H9 (cell line): ENCODE measurements at regions not wholly inside any gene's neighbourhood (a gene's known extent, or its start where the extent isn't known, plus 50 kb on each side); places are given as distances from the start of the nearest gene placed in this dataset.

Experiments used
- DNase-seq: peaks from one replicate; pipeline ENCODE4 v3.0.0-alpha.2; 2017
- H2AFZ ChIP-seq: one replicate; pipeline ENCODE4 v1.6.1; 2013; ENCODE audit warnings: mild to moderate bottlenecking, low read length, control low read depth, moderate library complexity
- H2AK5ac ChIP-seq: 2 replicates; pipeline ENCODE4 v1.6.1; 2013; ENCODE audit warnings: low read length, control low read depth, mixed read lengths; ENCODE audit not compliant: insufficient read length
- H2BK120ac ChIP-seq: one replicate; pipeline ENCODE4 v1.6.1; 2013; ENCODE audit warnings: low read depth, mild to moderate bottlenecking, low read length, control low read depth, inconsistent platforms; ENCODE audit not compliant: poor library complexity, severe bottlenecking
- H2BK12ac ChIP-seq: 2 replicates; pipeline ENCODE4 v1.6.1; 2013; ENCODE audit warnings: low read length, control low read depth, mixed read lengths, low read depth; ENCODE audit not compliant: insufficient read length
- H2BK15ac ChIP-seq: 2 replicates; pipeline ENCODE4 v1.6.1; 2013; ENCODE audit warnings: low read depth, low read length, control low read depth
- H2BK20ac ChIP-seq: one replicate; pipeline ENCODE4 v1.6.1; 2013; ENCODE audit warnings: low read depth, mild to moderate bottlenecking, low read length, control low read depth, inconsistent platforms; ENCODE audit not compliant: poor library complexity, severe bottlenecking
- H2BK5ac ChIP-seq: 2 replicates; pipeline ENCODE4 v1.6.1; 2013; ENCODE audit warnings: low read length, control low read depth, mixed read lengths; ENCODE audit not compliant: insufficient read length
- H3K14ac ChIP-seq: 2 replicates; pipeline ENCODE4 v1.6.1; 2013; ENCODE audit warnings: low read length, control low read depth; ENCODE audit not compliant: insufficient read depth
- H3K18ac ChIP-seq: 2 replicates; pipeline ENCODE4 v1.6.1; 2013; ENCODE audit warnings: low read depth, mild to moderate bottlenecking, mixed read lengths, low read length, control low read depth; ENCODE audit not compliant: insufficient read length
- H3K23ac ChIP-seq: 2 replicates; pipeline ENCODE4 v1.6.1; 2013; ENCODE audit warnings: low read length, control low read depth, mixed read lengths, low read depth; ENCODE audit not compliant: insufficient read length
- H3K23me2 ChIP-seq: 2 replicates; pipeline ENCODE4 v1.6.1; 2013; ENCODE audit warnings: low read depth, mild to moderate bottlenecking, mixed read lengths, low read length, control low read depth; ENCODE audit not compliant: insufficient read length, poor library complexity, severe bottlenecking
- H3K27ac ChIP-seq: 2 replicates; pipeline ENCODE4 v1.5.1; 2013; ENCODE audit warnings: low read length, control low read depth, mixed read lengths, low read depth; ENCODE audit not compliant: insufficient read length
- H3K27me3 ChIP-seq: 2 replicates; pipeline ENCODE4 v1.6.1; 2013; ENCODE audit warnings: low read length, control low read depth, inconsistent platforms; ENCODE audit not compliant: insufficient read depth
- H3K4ac ChIP-seq: 2 replicates; pipeline ENCODE4 v1.6.1; 2013; ENCODE audit warnings: low read depth, mild to moderate bottlenecking, control low read depth, inconsistent platforms, low read length, moderate library complexity
- H3K4me1 ChIP-seq: 2 replicates; pipeline ENCODE4 v1.6.1; 2013; ENCODE audit warnings: low read length, control low read depth, inconsistent platforms; ENCODE audit not compliant: insufficient read depth
- H3K4me2 ChIP-seq: 2 replicates; pipeline ENCODE4 v1.6.1; 2013; ENCODE audit warnings: low read length, control low read depth, mixed read lengths; ENCODE audit not compliant: insufficient read length, insufficient read depth
- H3K56ac ChIP-seq: 2 replicates; pipeline ENCODE4 v1.6.1; 2013; ENCODE audit warnings: low read depth, mild to moderate bottlenecking, mixed read lengths, low read length, control low read depth; ENCODE audit not compliant: insufficient read length
- H3K79me1 ChIP-seq: 2 replicates; pipeline ENCODE4 v1.6.1; 2013; ENCODE audit warnings: low read depth, mild to moderate bottlenecking, moderate library complexity, low read length, control low read depth, inconsistent platforms; ENCODE audit not compliant: insufficient read depth, poor library complexity, severe bottlenecking
- H3K79me2 ChIP-seq: 2 replicates; pipeline ENCODE4 v1.6.1; 2013; ENCODE audit warnings: low read length, control low read depth, inconsistent platforms; ENCODE audit not compliant: insufficient read depth
- H3K9ac ChIP-seq: 2 replicates; pipeline ENCODE4 v1.6.1; 2013; ENCODE audit warnings: low read length, control low read depth, mixed read lengths; ENCODE audit not compliant: insufficient read length; ENCODE audit errors: extremely low read depth
- H3K9me3 ChIP-seq: one replicate; pipeline ENCODE4 v1.6.1; 2013; ENCODE audit warnings: low read depth, low read length, inconsistent platforms; ENCODE audit not compliant: control insufficient read depth
- H3T11ph ChIP-seq: one replicate; pipeline ENCODE4 v1.6.1; 2013; ENCODE audit warnings: mild to moderate bottlenecking, low read length, control low read depth, inconsistent platforms
- H4K20me1 ChIP-seq: one replicate; pipeline ENCODE4 v1.6.1; 2013; ENCODE audit not compliant: control insufficient read depth, insufficient read length, insufficient read depth
- H4K5ac ChIP-seq: 2 replicates; pipeline ENCODE4 v1.6.1; 2013; ENCODE audit warnings: low read depth, mild to moderate bottlenecking, mixed read lengths, low read length, control low read depth; ENCODE audit not compliant: insufficient read length
- H4K8ac ChIP-seq: replicated peaks from 2 replicates; pipeline ENCODE4 v1.6.1; 2013; ENCODE audit warnings: low read length, control low read depth, mixed read lengths, low read depth; ENCODE audit not compliant: insufficient read length
- H4K91ac ChIP-seq: 2 replicates; pipeline ENCODE4 v1.6.1; 2013; ENCODE audit warnings: low read depth, mild to moderate bottlenecking, moderate library complexity, mixed read lengths, low read length, control low read depth; ENCODE audit not compliant: insufficient read length
- H3K27ac Mint-ChIP-seq, 3 experiments: 2 replicates in 2 of 3; 3 replicates in 1 of 3; pipeline ENCODE4 v1.8.0; 2020 to 2021; ENCODE audit warnings: mixed read lengths in 3 of 3, mild to moderate bottlenecking in 1 of 3, moderate library complexity in 1 of 3
- H3K27me3 Mint-ChIP-seq: 2 replicates; pipeline ENCODE4 v1.8.0; 2021; ENCODE audit warnings: low read depth, mild to moderate bottlenecking, moderate library complexity, mixed read lengths
- H3K36me3 Mint-ChIP-seq, 3 experiments: 2 replicates in 2 of 3; 3 replicates in 1 of 3; pipeline ENCODE4 v1.8.0; 2020 to 2021; ENCODE audit warnings: low read depth in 3 of 3, mixed read lengths in 3 of 3; ENCODE audit not compliant: insufficient read depth in 1 of 3
- H3K4me1 Mint-ChIP-seq, 2 experiments: 2 replicates each; pipeline ENCODE4 v1.8.0; 2020; ENCODE audit warnings: mixed read lengths in 2 of 2
- H3K4me3 Mint-ChIP-seq, 2 experiments: 2 replicates in 1 of 2; 3 replicates in 1 of 2; pipeline ENCODE4 v1.8.0; 2020 to 2021; ENCODE audit warnings: mild to moderate bottlenecking in 2 of 2, mixed read lengths in 2 of 2, moderate library complexity in 1 of 2
- H3K9me3 Mint-ChIP-seq, 2 experiments: 2 replicates in 1 of 2; 3 replicates in 1 of 2; pipeline ENCODE4 v1.8.0; 2020; ENCODE audit warnings: mild to moderate bottlenecking in 2 of 2, mixed read lengths in 2 of 2, moderate library complexity in 1 of 2
- WGBS: extraction: QIAGEN DNeasy Blood & Tissue Kit; methylation state at CpG from one replicate; pipeline ENCODE4 v1.1.7; 2013; ENCODE audit warnings: missing lambda C conversion rate, low lambda C conversion rate, mixed read lengths; ENCODE audit not compliant: insufficient read length; ENCODE audit errors: extremely low coverage; 5-methylcytosine and 5-hydroxymethylcytosine counted together
- TF ChIP-seq, protein P1 (sequence below): fragments of 200-600 bp; sonication (generic); conservative IDR thresholded peaks from 3 replicates; pipeline ENCODE4 v1.8.0; 2021; ENCODE audit warnings: antibody characterized with exemption, mild to moderate bottlenecking

DNA sequence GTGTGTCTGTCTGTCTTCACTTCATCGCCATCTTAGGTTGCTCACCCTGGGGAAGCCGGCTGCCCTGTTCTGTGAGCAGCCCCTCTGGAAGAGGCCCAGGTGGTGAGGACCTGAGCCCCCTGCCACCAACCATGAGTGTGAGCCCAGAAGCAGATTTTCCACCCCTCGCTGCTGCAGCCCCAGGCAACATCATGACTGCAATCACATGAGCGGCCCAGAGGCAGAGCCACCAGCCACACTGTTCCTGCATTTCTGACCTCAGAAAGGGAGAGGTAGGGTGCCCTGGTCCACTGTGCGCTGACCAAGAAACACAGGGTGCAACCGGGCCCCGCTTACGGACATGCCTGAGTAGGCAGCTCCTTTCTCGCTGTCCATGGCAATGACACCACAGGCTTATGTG lies 92.3 kb upstream of the IQSEC1 start:
- Mint-ChIP-seq H3K27me3 (no peaks in the 10 kb centered on the region; the same call in none of the 2 replicates), H3K4me1 (peaks cover 28 to 32% of the 10 kb centered on the region in 2 experiments), H3K27ac (no peak overlapping the region), H3K36me3 (peaks cover 4 to 13% (median 7%) of the 10 kb centered on the region in 3 experiments), H3K4me3 (no peak overlapping the region), H3K9me3 (peaks cover 14 to 23% of the 10 kb centered on the region in 2 experiments)
- H2BK5ac ChIP-seq, result no peak overlapping the region
- no CpG with 5 or more reads among the region's 9 CpGs for WGBS
- no peak overlapping the region for H4K91ac ChIP-seq
- no peak overlapping the region for H2BK120ac ChIP-seq
- no peak overlapping the region for H4K5ac ChIP-seq
- H3K79me1 ChIP-seq, result no peaks in the 10 kb centered on the region
- H3T11ph ChIP-seq, result no peak overlapping the region
- H3K27ac ChIP-seq, result no peak overlapping the region
- no peak overlapping the region for H3K56ac ChIP-seq
- H3K9ac ChIP-seq, result no peak overlapping the region
- H3K4me1 ChIP-seq, result peaks cover 7% of the 10 kb centered on the region; the same call in 1 of the 2 replicates
- no peaks in the 10 kb centered on the region for H4K20me1 ChIP-seq
- no peaks in the 10 kb centered on the region for H3K27me3 ChIP-seq
- no peak overlapping the region for H3K14ac ChIP-seq
- no peak overlapping the region for H2AFZ ChIP-seq
- TF ChIP-seq, protein P1, sequence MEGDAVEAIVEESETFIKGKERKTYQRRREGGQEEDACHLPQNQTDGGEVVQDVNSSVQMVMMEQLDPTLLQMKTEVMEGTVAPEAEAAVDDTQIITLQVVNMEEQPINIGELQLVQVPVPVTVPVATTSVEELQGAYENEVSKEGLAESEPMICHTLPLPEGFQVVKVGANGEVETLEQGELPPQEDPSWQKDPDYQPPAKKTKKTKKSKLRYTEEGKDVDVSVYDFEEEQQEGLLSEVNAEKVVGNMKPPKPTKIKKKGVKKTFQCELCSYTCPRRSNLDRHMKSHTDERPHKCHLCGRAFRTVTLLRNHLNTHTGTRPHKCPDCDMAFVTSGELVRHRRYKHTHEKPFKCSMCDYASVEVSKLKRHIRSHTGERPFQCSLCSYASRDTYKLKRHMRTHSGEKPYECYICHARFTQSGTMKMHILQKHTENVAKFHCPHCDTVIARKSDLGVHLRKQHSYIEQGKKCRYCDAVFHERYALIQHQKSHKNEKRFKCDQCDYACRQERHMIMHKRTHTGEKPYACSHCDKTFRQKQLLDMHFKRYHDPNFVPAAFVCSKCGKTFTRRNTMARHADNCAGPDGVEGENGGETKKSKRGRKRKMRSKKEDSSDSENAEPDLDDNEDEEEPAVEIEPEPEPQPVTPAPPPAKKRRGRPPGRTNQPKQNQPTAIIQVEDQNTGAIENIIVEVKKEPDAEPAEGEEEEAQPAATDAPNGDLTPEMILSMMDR, result no peak
- no peak overlapping the region for H2BK20ac ChIP-seq
- no peaks in the 10 kb centered on the region for H3K79me2 ChIP-seq
- no peak overlapping the region for H4K8ac ChIP-seq
- no peak overlapping the region for H3K23ac ChIP-seq
- no peak overlapping the region for H3K4ac ChIP-seq
- no peak for DNase-seq
- H3K4me2 ChIP-seq, result no peak overlapping the region
- H3K18ac ChIP-seq, result no peak overlapping the region
- no peaks in the 10 kb centered on the region for H3K23me2 ChIP-seq
- H2BK12ac ChIP-seq, result no peak overlapping the region
- H2AK5ac ChIP-seq, result no peak overlapping the region
- no peak overlapping the region for H2BK15ac ChIP-seq
- H3K9me3 ChIP-seq, result no peaks in the 10 kb centered on the region
